ENCODE measurements at regions not wholly inside any gene's neighbourhood (a gene's known extent, or its start where the extent isn't known, plus 50 kb on each side); places are given as distances from the start of the nearest gene placed in this dataset.

GRCh38 chr12:126858560-126858959 is 1408.4 kb upstream of the TMEM132C start:
- TF ChIP-seq JUNB (IDR thresholded peaks at IDR 0.05; ENCODE audit: unreplicated experiment): no peak
- no peak for TF ChIP-seq CTCF (conservative IDR thresholded peaks at IDR 0.05; ENCODE audit: low read depth in 2 of 2)
- TF ChIP-seq POLR2AphosphoS5 (IDR thresholded peaks at IDR 0.05; ENCODE audit: low read depth): no peak
- no peak for TF ChIP-seq EZH2 (IDR thresholded peaks at IDR 0.05; ENCODE audit: low read depth, unreplicated experiment)
- TF ChIP-seq REST (IDR thresholded peaks at IDR 0.05; ENCODE audit: unreplicated experiment): no peak
- TF ChIP-seq EZH2phosphoT487 (IDR thresholded peaks at IDR 0.05; ENCODE audit: unreplicated experiment): no peak
- TF ChIP-seq NANOG (IDR thresholded peaks at IDR 0.05; ENCODE audit: borderline replicate concordance): no peak
- no peak for TF ChIP-seq CREB1 (CRISPR knock-in tag; IDR thresholded peaks at IDR 0.05; ENCODE audit: low read depth)
- TF ChIP-seq ZNF331 (CRISPR knock-in tag; IDR thresholded peaks at IDR 0.05; ENCODE audit: low read depth): no peak
- no peak for TF ChIP-seq ZNF462 (CRISPR knock-in tag; IDR thresholded peaks at IDR 0.05)
- no peak for TF ChIP-seq ETS1 (IDR thresholded peaks at IDR 0.05)
- no peak for TF ChIP-seq STAT1 (IDR thresholded peaks at IDR 0.05; ENCODE audit: unreplicated experiment)
